ENCODE measurements at regions not wholly inside any gene's neighbourhood (a gene's known extent, or its start where the extent isn't known, plus 50 kb on each side); places are given as distances from the start of the nearest gene placed in this dataset.
"Not testable (repeated sequence)": the region's sequence is repeated elsewhere in the genome, so short reads cannot be mapped to it uniquely, and the experiment has no call there.

DNA sequence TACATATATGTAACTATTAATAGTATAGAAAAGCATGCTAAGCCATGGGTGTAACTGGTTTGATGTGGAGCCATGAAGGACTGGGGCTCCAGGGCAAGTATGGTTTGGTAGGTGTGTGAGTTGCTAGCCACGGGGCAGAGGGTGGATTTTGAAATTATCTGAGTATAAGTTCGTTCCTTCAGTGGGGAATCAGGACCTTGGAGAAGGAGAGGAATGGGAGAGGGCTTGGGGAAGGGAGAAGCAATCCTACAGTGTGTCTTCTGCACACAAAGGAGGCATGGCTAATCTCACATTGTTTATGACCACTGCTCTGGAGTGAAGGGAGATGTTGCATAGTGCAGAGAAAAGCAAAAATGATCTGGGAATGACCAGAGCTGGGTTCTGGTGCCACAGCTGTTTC lies 127.8 kb upstream of the CADM1 start:
- DNase-seq, result no peak

GRCh38 chr11:115631609-115632008 lies 127.4 kb upstream of the CADM1 start:
- DNase-seq, result no peak

GRCh38 chr11:115630214-115630613 lies 126.0 kb upstream of the CADM1 start:
- DNase-seq, result no peak

GRCh38 chr11:115629456-115630015 lies 125.3 kb upstream of the CADM1 start:
- DNase-seq, result no peak

GRCh38 chr11:115627666-115628460 lies 123.6 kb upstream of the CADM1 start:
- DNase-seq, result no peak

GRCh38 chr11:115627071-115627470 lies 122.9 kb upstream of the CADM1 start:
- no peak for DNase-seq

- DNase-seq, result no peak
Measured at GRCh38 chr11:115626414-115626813, 122.2 kb upstream of the CADM1 start.

- no peak for DNase-seq
Measured at GRCh38 chr11:115625502-115625901, 121.3 kb upstream of the CADM1 start.

GRCh38 chr11:115624065-115624464 lies 119.8 kb upstream of the CADM1 start:
- no peak for DNase-seq

GRCh38 chr11:115623021-115623451 lies 118.8 kb upstream of the CADM1 start:
- DNase-seq, result no peak

DNA sequence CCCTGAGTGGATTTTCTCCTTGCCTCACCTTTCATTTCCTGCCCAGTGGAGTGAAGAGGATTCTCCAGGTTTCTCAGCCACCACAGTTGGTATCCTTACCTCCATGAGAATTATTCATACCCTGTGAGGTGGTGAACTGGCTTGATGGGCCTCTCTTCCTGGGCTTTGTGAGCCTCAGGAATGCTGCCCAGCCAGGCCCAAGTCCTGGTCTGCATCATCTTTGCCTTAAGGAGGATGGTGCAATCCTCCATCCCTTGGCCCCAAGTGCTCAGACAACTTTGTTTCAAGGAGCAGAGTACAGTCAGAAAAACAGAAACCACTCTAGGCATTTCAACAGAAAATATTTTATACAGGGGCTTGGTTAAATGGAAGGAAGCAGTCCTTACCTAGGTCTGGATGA lies 114.2 kb upstream of the CADM1 start:
- DNase-seq, result no peak

DNA sequence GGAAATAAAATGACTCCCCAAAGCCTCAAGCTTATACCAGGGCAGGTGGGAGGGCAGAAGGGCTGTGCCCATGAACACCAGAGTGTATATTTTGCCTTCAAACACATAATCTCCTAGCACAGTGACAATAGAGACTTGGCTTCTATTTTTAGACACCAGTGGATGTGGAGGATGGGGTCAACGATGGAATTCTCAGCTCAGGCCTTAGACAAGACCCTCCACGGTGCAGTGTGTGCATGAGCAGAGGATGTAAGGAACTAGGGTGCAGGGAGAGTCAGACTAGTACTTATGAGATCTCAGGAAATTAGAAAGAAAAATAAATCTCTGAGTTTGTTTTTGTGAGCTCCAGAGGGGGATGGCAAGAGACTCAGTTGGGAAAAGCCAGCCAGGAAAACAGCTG lies 113.6 kb upstream of the CADM1 start:
- no peak for DNase-seq

- DNase-seq, result no peak
Measured at GRCh38 chr11:115616971-115617370, 112.8 kb upstream of the CADM1 start.

DNA sequence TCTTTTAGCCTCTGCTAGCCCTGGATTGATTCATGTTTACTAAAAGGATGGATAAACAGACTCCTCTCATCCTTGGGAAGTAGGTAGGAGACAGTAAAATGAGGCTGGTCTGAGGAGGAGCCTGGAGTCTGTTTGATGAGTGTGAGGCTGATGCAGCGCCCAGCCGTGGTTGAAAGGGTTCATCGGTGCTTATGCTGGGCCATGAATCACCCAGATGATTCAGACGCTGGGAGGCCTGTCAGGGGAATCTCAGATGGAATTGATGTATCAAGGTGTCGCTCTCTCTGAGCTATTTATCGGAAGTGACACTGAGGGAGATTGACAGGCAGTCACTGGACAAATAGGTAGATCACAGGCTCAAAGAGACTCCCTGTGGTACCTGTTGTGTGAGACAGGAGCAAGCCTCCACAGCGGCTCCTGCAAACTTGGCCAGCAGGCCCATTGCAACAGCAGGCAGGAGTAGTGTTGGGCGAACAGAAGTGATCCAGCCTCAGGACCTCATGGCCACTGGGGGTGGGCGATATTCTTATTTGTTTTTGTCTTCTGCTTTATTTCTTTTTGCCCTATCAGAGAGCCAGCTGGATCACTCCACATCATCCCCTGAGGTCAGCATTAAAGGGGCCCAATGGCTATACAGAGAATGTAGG lies 109.9 kb upstream of the CADM1 start:
- no peak for DNase-seq

DNA sequence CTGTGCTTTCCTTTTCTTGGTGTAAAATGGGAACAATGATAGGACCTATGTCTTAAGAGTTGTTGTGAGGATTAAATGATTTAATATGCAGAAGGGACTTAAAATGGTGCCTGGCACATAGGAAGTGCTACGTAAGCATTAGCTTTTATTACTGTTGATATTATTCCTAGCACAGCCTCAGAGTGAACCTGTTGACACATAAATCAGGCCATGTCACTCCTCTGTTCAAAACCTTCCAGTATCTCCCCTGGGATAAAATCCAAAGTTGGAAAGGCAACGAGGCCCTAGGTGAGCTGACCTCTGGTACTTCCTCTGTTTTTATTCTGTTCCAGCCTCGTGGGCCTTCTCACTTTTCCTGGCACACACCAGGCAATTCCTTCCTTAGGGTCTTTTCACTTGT lies 108.8 kb upstream of the CADM1 start:
- no peak for DNase-seq

- no peak for DNase-seq
Measured at GRCh38 chr11:115612046-115612730, 108.0 kb upstream of the CADM1 start.

DNA sequence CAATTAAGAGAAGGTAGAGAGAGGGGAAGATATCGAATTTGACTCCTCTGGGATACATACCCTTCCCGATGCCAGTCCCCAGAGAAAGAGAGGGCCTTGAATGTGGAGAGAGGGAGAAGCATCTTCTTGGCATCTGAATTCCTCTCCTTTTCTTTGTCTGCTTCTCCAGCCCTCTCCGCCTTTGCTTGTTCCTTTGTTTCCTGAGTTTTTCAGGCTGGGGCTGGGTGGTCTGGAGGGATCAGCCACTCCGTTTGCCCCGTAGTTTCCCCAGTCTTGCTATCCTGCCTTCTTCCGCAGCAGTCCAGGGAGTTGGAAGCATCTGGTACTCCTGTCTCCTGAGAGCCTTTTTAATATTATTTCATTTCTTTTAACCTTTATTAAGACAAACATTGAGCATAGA lies 107.1 kb upstream of the CADM1 start:
- DNase-seq, result no peak

- no peak for DNase-seq
Measured at GRCh38 chr11:115610908-115611307, 106.7 kb upstream of the CADM1 start.

- not testable (repeated sequence) for DNase-seq
Measured at GRCh38 chr11:115610234-115610633, 106.0 kb upstream of the CADM1 start.

GRCh38 chr11:115608976-115609375 lies 104.8 kb upstream of the CADM1 start:
- no peak for DNase-seq

- DNase-seq, result no peak
Measured at GRCh38 chr11:115607621-115608221, 103.5 kb upstream of the CADM1 start.

- no peak for DNase-seq
Measured at GRCh38 chr11:115606498-115607220, 102.4 kb upstream of the CADM1 start.
